Colonic mucosa (tissue), 4 donors: ENCODE measurements at regions not wholly inside any gene's neighbourhood (a gene's known extent, or its start where the extent isn't known, plus 50 kb on each side); places are given as distances from the start of the nearest gene placed in this dataset.

Source experiments
- DNase-seq: peaks from one replicate; pipeline ENCODE4 v3.0.0-alpha.2; 2020
- H3K27ac ChIP-seq: fragments of 200-600 bp; one replicate; pipeline ENCODE4 v1.8.0; 2021
- H3K27me3 ChIP-seq: fragments of 200-600 bp; one replicate; pipeline ENCODE4 v1.8.0; 2021
- H3K36me3 ChIP-seq: fragments of 200-600 bp; one replicate; pipeline ENCODE4 v1.8.0; 2021
- H3K4me1 ChIP-seq: fragments of 200-600 bp; one replicate; pipeline ENCODE4 v1.8.0; 2021; ENCODE audit warnings: mild to moderate bottlenecking
- H3K4me3 ChIP-seq: fragments of 200-600 bp; one replicate; pipeline ENCODE4 v1.8.0; 2021
- H3K9ac ChIP-seq, 2 donors: one replicate each; pipeline ENCODE4 v1.7.0; 2013; ENCODE audit warnings: control low read depth in 2 of 2, low read depth in 2 of 2, low read length in 2 of 2
- H3K9me3 ChIP-seq: fragments of 200-600 bp; one replicate; pipeline ENCODE4 v1.8.0; 2021
- CTCF ChIP-seq: fragments of 200-600 bp; IDR thresholded peaks from one replicate; pipeline ENCODE4 v1.8.0; 2022; ENCODE audit warnings: antibody characterized with exemption, mild to moderate bottlenecking
- intact Hi-C: fragments of 100-400 bp; cut with DNase I; formaldehyde crosslinking; loops from one replicate; pipeline ENCODE4 v1.14.1; 2022
- donor health status: healthy.
- donor health status: DM: no; HTN: no; CAD: no.
- donor health status: DM: no; HTN: no; CAD: no.

- no peaks in the 10 kb centered on the region for H3K27me3 ChIP-seq
- TF ChIP-seq CTCF = no peak
- intact Hi-C loops = no loop called here
- H3K27ac ChIP-seq = no peak overlapping the region
- H3K4me3 ChIP-seq = no peak overlapping the region
- H3K9me3 ChIP-seq = no peaks in the 10 kb centered on the region
- H3K4me1 ChIP-seq = no peaks in the 10 kb centered on the region
- H3K9ac ChIP-seq = no peak overlapping the region
- H3K36me3 ChIP-seq = no peaks in the 10 kb centered on the region
- DNase-seq = no peak
Observed at GRCh38 chr13:53340505-53341143, 312.0 kb downstream of the OLFM4 start.

- Histone ChIP-seq H3K9ac (no peak overlapping the region), H3K36me3 (no peaks in the 10 kb centered on the region), H3K9me3 (no peaks in the 10 kb centered on the region), H3K27ac (no peak overlapping the region), H3K27me3 (no peaks in the 10 kb centered on the region), H3K4me3 (no peak overlapping the region), H3K4me1 (no peaks in the 10 kb centered on the region)
- TF ChIP-seq CTCF = no peak
- DNase-seq = no peak
- intact Hi-C loops = no loop called here
Observed at GRCh38 chr13:53341144-53341510, 312.5 kb downstream of the OLFM4 start.

GRCh38 chr13:53342623-53343360 lies 314.2 kb downstream of the OLFM4 start:
- TF ChIP-seq CTCF = no peak
- Histone ChIP-seq H3K4me3 (no peak overlapping the region), H3K9me3 (no peaks in the 10 kb centered on the region), H3K27ac (no peak overlapping the region), H3K36me3 (no peaks in the 10 kb centered on the region), H3K4me1 (no peaks in the 10 kb centered on the region), H3K27me3 (no peaks in the 10 kb centered on the region), H3K9ac (no peak overlapping the region)
- DNase-seq = no peak
- intact Hi-C loops = no loop called here

- Histone ChIP-seq H3K27ac (no peak overlapping the region), H3K9me3 (no peaks in the 10 kb centered on the region), H3K36me3 (no peaks in the 10 kb centered on the region), H3K27me3 (no peaks in the 10 kb centered on the region), H3K9ac (no peak overlapping the region), H3K4me1 (no peaks in the 10 kb centered on the region), H3K4me3 (no peak overlapping the region)
- DNase-seq = no peak
- intact Hi-C loops = no loop called here
- no peak for TF ChIP-seq CTCF
Observed at GRCh38 chr13:53343361-53343744, 314.7 kb downstream of the OLFM4 start.

- no peaks in the 10 kb centered on the region for H3K4me1 ChIP-seq
- H3K36me3 ChIP-seq = no peaks in the 10 kb centered on the region
- H3K9me3 ChIP-seq = no peaks in the 10 kb centered on the region
- no peak for DNase-seq
- H3K9ac ChIP-seq = no peak overlapping the region
- no peak for TF ChIP-seq CTCF
- intact Hi-C loops = no loop called here
- H3K27ac ChIP-seq = no peak overlapping the region
- H3K4me3 ChIP-seq = no peak overlapping the region
- H3K27me3 ChIP-seq = no peaks in the 10 kb centered on the region
Observed at GRCh38 chr13:53351021-53351420, 322.4 kb downstream of the OLFM4 start.
